Activated T-cell treated with anti-CD3 and anti-CD28 coated beads for 48 hours (primary cell): ENCODE measurements at regions not wholly inside any gene's neighbourhood (a gene's known extent, or its start where the extent isn't known, plus 50 kb on each side); places are given as distances from the start of the nearest gene placed in this dataset.

Experiments used
- DNase-seq: peaks from one replicate; pipeline ENCODE4 v3.0.0-alpha.2; 2020; ENCODE audit warnings: low read depth

DNA sequence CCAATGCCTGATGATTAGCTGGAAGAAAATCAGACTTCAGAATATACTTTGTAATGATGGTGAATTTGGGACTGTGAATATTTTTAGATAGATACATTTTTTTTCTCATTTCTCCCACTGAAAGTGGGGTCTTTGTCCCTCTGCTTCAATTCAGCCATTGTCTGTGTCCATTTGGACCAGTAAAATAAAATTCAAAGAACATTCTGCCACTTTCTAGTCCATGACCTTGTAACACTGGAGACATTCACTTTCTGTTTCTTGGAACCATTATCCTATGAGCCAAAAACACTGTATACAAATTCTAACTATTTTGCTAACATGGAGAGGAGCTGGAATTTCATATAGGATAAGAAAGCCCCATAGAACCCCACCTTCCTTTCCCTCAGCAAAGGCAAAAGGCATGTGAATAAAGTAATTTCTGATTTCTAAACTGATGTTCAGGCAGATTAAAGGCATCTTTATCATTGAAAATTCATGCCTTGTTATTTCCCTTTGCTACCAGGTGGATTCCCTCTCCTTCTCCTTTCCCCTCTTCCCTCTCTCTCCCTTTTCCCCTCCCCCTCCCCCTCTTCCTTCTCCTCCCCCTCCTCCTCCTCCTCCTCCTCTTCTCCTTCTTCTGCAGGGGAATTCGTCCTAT is 2010.4 kb upstream of the LRRTM1 start:
- DNase-seq: no peak

DNA sequence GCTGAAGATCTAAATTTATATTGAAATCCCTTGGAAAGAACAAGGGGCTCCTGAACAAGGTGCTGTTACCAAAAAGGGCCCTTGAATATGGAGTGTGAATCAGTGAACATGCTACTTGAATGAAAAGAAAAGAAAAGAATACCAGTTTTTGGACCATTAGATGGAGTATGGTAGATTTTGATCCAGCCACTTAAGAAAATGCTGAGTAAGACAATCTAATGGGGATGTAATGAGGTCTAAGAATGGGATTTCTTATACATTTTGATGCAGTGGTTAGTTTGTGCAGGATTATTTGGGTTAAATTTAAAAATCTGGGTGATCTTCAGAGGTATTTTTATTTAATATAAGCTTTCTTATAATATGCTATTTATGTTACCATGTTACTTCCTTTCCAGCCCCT is 2003.0 kb upstream of the LRRTM1 start:
- no peak for DNase-seq

DNA sequence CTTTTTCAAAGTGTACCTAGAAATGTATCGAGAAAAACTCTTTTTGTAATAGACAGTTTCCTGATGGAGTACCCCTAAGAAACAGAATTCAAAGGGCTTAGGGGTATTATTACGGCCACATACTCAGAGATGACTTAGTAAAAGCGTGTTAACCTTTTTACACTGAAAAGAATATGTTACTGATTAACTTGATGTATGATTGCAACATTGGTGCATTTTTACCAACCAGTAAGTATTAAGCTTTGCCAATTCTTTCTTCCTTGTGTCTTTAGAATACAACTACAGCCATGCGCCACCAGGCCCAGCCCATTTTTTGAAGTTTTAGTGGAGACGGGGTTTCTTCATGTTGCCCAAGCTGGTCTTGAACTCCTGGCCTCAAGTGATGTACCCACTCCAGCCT is 1997.0 kb upstream of the LRRTM1 start:
- DNase-seq: no peak

DNA sequence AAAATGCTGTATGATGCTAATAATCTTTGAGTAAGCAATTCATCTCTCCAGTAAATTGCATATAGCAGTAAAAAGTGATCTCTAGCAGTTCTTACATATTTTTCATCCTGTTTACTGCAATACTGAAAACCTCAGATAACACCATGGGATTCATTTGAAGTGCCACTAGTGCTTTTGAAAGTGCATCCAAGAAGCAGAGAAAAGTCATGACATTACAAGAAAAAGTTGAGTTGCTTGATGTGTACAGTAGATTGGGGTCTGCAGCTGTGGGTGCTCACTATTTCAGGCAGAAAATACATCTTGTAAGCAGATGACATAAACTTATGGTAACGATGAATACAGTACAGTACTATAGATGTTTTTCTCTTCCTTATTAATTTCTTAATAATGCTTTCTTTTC is 1984.9 kb upstream of the LRRTM1 start:
- no peak for DNase-seq

DNA sequence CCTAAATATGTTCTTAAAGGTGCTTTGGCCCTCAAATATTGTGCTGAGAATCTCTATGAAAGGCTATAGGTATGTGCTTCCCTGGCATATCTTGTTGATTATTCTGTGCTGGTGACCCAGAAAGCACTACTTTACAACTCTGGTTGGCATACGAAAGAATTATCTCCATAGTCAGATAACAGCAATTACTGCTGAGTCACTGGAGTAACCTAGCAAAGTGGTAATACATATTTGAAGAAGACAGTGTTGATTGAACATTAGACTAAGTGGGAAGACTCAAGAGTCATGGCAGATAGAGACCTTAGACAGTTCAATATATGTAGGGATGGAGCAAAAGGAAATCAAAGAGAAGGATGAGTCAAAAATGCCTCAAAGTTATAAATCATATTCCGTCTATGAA is 1978.5 kb upstream of the LRRTM1 start:
- DNase-seq: no peak

DNA sequence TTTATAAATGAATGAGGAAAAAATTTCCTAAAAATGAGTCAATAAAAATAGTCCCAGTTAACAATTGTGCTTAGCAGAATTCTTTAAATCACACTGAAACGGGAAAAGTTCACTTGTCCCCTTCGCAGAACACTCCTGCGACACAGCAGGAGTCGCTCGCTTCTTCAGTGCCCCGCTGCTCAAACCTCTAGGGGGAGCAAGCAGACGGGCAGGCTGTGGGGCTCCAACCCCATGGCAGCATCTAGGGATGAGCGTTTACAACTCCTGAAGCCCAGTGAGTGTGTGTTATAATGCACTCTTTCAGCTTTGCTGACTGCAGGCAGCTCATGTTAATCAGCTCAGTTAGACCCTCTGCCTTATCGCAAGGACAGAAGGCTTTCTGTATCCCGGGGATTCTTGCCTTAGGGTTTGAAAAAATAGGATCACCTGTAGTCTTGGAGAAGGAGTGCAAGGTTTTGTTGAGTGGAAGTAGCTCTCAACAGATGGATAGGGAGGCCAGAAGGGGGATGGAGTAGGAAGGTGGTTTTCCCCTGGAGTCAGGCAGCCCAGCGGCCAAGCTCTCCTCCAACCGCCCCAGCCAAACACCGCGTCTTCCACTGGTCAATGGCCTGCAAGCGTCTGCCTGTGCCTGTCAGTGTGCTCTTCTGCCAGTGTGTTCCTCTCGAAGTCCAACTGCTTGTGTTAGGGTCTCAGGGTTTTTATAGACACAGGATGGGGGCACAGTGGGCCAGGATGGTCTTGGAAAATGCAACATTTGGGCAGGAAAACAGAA is 1977.7 kb upstream of the LRRTM1 start:
- no peak for DNase-seq

DNA sequence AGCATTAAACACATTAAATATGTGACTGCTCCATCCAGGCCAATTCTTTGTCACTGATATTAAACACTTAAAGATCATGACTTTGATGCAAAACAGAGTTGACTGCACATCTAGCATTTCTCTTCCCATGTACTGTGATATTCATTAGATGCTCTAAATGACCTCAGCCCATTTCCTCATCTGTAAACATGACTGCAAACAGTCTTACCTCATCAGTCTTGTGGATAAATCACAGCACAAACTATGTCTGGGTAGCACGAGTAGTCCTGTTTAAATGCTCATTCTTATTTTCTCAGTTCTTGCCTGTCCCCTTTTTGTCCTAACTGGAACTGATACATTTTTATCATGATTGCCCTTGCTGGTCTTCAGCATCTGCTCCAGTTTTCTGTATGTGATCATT is 1974.8 kb upstream of the LRRTM1 start:
- DNase-seq: no peak

DNA sequence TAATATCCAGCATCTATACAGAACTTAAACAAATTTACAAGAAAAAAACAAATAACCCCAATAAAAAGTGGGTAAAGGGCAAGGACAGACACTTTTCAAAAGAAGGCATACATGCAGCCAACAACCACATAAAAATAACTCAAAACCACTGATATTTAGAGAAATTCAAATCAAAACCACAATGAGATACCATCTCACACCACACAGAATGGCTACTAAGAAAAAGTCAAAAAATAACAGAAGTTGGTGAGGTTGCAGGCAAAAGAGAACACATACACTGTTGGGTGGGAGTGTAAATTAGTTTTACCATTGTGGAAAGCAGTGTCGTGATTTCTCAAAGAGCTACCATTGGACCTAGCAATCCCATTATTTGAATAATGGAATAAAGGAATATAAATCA is 1973.9 kb upstream of the LRRTM1 start:
- no peak for DNase-seq

DNA sequence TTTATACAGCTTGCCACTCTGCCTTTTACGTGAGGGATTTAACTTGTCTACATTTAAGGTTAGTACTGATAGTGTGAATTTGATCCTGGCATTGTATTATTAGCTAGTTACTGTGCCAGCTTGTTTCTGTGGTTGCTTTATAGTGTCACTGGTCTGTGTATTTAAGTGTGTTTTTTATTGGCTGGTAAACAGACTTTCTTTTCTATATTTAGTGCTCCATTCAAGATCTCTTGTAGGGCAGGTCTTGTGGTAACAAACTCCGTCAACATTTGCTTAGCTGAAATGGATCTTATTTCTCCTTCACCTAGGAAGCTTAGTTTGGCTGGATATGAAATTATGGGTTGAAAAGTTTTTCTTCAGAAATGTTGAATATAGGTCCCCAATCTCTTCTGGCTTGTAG is 1971.0 kb upstream of the LRRTM1 start:
- DNase-seq: no peak

DNA sequence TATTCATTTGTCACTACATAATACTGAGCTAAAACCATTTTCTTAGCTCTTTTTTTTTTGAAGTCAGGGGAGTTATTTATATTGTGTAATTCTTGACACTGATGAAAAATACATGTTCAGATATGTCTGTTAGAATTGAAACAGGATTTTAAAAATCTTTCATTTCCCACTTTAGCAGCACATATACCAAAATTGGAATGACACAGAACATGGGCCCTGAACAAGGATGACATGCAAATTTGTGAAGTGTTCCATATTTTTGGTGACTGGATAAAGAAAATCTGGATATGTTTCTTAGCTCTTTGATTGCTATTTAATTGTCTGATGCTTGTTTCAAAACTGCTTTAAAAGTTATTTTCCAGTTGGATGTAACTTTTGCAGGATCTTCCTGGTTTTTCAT is 1963.9 kb upstream of the LRRTM1 start:
- no peak for DNase-seq

DNA sequence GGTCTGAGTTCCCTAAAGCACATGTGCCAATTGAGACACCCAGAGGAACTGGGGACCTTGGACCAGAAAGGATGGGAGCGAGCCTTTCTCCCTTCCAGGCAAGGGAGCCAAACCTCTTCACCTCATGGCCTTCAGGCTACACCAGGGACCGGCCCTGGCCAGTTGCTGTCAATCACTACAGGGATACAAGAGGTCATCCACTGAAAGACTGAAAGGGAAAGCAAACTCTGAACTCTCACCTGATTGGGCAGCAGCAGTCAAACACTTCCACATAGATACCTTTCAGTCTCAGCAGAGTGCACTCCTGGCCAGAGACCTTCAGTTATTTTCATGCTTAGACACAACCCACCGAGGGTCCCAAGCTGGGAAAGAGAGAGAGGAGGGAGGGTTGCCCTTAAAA is 1956.0 kb upstream of the LRRTM1 start:
- DNase-seq: no peak

DNA sequence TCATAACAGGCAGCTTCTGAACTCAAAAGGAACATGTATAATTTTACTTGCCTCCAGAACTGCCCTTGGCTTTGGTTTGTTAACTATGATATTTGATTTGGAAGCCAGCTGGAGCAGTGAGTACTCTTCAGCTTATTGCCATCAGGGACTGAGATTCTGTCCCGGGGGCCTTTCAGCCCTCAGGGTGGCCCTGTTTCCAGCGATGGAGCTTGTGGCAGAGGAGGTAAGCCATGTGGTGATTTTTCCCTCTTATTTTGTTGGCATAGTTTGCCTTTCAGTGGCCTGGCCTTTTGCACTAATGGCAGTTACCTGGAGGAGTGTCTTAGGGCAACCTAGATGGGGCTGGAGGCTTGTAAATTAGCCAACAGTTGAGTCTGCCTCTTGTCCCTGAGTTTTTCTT is 1955.0 kb upstream of the LRRTM1 start:
- no peak for DNase-seq

DNA sequence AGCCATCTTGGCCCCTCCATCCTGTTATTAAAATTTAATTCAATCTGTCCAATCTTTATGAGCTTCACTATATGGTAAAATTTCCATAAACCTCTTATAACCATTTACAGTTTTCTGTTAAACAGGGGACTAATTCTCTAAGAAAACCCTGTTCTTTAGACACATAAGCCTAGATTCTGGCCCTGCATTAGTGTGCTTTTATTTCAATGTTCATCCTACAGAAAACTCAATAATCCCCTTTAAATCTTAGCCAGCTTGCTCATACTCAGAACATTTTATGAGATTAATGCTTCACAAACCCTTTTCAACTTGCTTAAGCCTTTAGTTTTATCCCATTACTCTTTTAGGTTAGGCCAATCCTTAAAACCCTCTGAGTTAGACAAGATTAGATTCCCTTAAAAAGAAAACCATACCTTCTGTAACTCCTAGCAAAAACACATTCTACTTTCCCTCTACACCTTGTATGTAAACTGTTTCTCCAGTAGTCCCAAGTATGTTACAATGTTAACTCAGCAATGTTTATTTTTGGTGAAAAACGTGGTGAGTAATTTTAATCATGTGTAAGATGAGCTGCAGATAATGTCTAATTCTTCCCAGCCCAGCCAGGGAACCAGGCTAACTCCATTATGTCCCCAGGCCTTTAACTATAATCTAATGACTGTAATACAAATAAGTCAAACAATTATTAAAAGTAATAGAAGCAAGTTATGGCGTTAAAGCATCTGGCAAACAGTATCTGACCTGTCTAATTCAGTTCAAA is 1953.4 kb upstream of the LRRTM1 start:
- DNase-seq: no peak

DNA sequence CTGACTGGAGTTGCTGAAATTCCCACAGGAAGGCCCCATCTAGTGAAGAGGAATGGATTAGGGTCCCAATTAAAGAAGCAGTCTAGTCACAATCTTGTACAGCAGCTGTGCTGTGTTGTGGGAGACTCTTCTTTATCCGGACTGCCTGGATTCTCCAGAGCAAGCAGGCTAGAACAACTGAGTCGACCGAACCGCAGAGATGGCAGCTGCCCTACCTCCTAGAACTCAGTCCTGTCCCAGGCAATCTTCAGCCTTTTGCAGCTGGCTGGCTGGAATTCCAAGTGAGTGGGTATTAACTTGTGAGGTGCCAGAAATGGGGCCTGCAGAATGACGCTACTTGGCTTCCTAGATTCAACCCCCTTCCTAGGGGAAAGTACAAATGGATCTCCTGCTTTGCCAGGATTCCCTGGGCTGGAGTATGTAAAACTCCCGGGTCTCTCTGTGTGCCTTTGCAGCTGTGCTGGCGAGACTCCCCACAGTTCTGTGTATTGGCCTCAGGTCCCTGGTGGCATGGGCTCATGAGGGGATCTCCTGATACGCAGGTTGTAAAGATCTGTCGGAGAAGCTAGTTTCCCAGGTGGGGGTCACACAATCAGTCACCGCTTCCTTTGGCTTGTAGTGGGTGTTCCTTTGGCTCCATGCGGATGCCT is 1952.6 kb upstream of the LRRTM1 start:
- no peak for DNase-seq

DNA sequence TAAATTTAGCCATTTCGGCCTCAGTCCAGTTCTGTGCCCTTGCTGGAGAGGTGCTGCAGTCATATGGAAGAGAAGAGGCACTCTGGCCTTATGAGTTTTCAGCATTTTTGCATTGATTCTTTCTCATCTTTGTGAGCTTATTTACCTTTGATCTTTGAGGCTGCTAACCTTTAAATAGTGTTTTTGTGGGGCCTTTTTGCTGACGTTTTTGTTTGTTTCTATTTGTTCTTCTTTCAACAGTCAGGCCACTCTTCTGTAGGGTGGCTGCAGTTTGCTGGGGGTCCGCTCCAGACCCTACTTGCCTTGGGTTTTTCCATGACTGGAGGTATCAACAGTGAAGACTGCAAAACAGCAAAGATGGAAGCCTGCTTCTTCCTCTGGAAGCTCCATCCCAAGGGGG is 1951.7 kb upstream of the LRRTM1 start:
- no peak for DNase-seq

DNA sequence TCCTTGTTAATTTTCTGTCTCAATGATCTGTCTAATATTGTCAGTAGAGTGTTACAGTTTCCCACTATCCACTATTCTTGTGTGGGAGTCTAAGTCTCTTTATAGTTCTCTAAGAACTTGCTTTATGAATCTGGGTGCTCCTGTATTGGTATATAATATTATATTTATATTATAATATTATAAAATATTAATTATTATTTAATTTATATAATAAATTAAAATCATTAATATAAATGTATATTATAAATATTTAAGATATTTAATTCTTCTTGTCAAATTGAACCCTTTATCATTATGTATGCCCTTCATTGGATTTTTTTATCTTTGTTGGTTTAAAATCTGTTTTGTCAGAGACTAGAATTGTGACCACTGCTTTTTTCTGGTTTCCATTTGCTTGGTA is 1950.2 kb upstream of the LRRTM1 start:
- no peak for DNase-seq

DNA sequence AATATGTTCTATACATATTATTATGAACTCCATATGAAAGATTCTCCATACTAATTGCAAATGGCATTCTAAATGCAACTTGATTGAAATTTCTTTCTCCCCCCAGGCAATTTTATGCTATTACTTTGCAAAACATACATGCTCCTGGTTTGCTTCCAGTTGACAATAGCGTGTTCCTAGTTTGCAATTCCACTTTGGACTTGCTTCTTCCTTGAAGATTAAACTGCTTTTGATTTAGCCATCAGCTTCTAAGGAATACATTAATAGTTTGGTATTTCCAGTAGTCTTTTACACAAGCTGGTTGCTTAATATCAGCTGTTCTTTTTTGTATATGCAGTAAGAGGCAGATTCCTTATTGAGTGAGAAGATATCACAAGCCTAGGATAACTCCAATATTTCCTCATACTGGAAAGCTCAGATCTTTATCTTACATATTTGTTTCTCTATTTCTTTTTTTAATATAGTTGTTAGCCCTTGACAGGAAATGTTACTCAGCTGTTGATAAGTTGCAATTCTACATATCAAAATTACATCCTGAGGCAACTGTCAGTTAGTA is 1941.7 kb upstream of the LRRTM1 start:
- no peak for DNase-seq

DNA sequence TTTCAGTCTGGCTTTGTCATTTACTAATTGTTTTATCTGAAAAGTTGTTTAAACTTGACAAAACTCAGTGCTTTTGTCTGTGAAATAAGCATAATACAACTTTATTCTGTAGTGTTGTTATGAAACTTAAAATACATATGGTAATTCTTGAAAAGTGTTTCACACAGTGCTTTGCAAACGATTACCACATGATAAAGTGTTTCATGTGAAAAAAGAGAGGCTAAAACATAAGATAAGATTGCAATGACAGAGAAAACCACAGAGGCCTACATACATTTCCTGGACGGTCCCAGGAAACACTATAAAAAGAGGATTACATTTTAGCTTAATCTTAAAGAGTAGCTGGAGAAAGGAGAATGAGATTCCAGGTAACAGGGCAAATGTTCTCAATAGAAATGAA is 1934.6 kb upstream of the LRRTM1 start:
- DNase-seq: no peak

DNA sequence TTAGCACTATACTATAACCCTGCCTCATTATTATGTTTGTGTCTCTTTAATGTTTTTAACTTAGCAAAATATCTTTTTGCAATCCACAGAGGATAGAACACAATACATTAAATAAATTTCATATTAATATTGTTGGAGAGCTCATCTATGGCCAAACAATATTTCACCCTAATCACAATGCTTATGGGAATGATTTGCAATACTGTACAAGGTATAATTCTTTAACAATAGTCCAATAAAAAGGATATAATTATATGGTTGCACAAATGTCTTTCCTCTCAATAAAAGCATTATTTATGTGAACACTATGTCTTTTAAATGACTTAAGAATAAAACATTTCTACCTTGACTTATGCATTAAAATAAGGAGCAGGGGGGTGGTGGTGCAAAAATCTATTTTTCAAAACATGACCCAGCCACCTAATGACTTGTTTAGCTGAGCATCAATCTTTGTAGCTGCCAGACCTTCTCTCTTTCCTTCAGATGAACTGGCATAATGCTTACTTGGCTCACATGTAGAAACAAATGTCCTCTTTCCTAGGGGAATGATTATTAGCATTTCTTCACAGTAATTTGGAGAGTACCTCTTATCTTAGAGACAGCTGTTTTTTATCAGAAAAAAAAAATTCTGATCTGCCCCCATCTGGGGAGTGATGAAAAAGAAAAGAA is 1933.6 kb upstream of the LRRTM1 start:
- no peak for DNase-seq

DNA sequence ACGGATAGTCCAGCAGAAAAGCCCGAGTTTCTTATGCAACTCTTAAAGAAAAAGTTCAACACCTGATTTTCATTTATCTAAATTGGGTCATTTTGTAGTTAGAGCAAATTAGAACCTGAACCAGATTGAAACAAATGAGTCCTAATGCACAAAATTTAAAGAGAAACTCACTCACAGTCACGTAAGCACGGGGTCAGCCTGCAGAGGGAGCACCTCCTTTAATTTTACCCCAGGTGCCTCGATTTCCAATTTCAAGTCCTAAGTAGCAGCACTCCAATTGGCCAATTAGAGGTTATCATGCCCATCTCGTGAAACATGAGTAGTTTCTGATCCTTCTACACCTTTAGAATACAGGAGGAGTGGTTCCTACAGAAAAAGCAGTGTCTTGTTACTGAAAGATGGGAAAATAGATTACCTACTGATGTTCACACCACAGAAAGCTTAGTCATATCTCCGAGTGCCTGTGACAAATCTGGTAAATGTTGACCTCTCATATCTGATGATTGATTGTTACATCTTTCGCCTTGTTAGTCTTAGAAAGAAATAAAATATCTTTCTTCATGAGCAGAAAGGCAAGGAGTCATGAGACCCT is 1929.8 kb upstream of the LRRTM1 start:
- no peak for DNase-seq

DNA sequence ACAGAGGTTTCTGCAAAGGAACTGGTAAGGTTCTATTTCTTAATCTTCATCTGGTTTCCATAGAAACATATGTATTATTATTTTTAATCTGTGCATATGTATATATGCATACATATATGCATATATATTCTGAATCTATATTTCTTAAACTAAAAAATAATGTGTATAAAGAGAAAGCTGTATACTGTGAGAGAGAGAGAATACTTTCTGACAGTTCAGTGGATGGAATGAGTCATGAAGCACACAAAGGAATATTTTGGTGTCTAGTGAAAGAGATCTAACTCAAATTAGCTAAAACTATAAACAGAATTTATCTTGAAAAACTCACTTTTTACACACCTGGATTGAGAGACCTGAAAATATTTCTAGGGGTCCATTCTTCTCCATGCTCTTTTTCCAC is 1929.3 kb upstream of the LRRTM1 start:
- DNase-seq: no peak

DNA sequence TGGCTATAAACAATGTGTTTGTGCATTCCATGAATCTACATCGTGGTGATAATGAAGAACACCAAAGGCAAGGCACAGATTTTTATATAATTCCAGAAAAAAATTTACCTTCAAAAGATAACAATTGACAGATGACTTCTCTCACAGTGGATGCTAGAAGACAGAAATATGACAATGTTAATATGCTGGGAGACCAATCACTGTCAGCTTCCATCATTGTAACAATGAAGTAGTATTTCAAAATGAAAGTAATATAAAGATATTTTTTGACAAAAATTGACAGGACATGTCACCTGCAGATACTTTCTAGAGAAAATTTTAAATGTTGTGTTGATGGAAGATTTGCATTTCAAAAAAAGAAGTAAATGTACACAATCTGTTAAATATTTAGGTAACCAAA is 1925.9 kb upstream of the LRRTM1 start:
- DNase-seq: no peak
